Endothelial cell (in vitro differentiated cells): ENCODE measurements at regions not wholly inside any gene's neighbourhood (a gene's known extent, or its start where the extent isn't known, plus 50 kb on each side); places are given as distances from the start of the nearest gene placed in this dataset.

Experiments used
- DNase-seq: peaks from one replicate; pipeline ENCODE4 v3.0.0; 2021; ENCODE audit warnings: low spot score
- H3K27ac Mint-ChIP-seq: one replicate; pipeline ENCODE4 v1.8.0; 2021; ENCODE audit warnings: mixed read lengths, inconsistent platforms; ENCODE audit not compliant: unreplicated experiment
- H3K27me3 Mint-ChIP-seq: one replicate; pipeline ENCODE4 v1.8.0; 2021; ENCODE audit warnings: mild to moderate bottlenecking, moderate library complexity, mixed read lengths, inconsistent platforms; ENCODE audit not compliant: unreplicated experiment
- H3K36me3 Mint-ChIP-seq: one replicate; pipeline ENCODE4 v1.8.0; 2021; ENCODE audit warnings: mild to moderate bottlenecking, low read depth, mixed read lengths, inconsistent platforms; ENCODE audit not compliant: unreplicated experiment
- H3K4me1 Mint-ChIP-seq: one replicate; pipeline ENCODE4 v1.8.0; 2021; ENCODE audit warnings: mild to moderate bottlenecking, mixed read lengths, inconsistent platforms; ENCODE audit not compliant: unreplicated experiment
- H3K4me3 Mint-ChIP-seq: one replicate; pipeline ENCODE4 v1.8.0; 2021; ENCODE audit warnings: mild to moderate bottlenecking, mixed read lengths, inconsistent platforms; ENCODE audit not compliant: unreplicated experiment
- H3K9me3 Mint-ChIP-seq: one replicate; pipeline ENCODE4 v1.8.0; 2021; ENCODE audit warnings: mixed read lengths, inconsistent platforms; ENCODE audit not compliant: unreplicated experiment
- TF ChIP-seq, protein P1 (sequence below): fragments of 200-600 bp; sonication (generic); IDR thresholded peaks from one replicate; pipeline ENCODE4 v1.5.0; 2021; ENCODE audit warnings: antibody characterized with exemption; ENCODE audit not compliant: unreplicated experiment

- Mint-ChIP-seq H3K4me3 (no peak overlapping the region), H3K36me3 (no peaks in the 10 kb centered on the region), H3K27ac (no peak overlapping the region), H3K27me3 (no peaks in the 10 kb centered on the region), H3K4me1 (no peaks in the 10 kb centered on the region), H3K9me3 (no peaks in the 10 kb centered on the region)
- TF ChIP-seq, protein P1, sequence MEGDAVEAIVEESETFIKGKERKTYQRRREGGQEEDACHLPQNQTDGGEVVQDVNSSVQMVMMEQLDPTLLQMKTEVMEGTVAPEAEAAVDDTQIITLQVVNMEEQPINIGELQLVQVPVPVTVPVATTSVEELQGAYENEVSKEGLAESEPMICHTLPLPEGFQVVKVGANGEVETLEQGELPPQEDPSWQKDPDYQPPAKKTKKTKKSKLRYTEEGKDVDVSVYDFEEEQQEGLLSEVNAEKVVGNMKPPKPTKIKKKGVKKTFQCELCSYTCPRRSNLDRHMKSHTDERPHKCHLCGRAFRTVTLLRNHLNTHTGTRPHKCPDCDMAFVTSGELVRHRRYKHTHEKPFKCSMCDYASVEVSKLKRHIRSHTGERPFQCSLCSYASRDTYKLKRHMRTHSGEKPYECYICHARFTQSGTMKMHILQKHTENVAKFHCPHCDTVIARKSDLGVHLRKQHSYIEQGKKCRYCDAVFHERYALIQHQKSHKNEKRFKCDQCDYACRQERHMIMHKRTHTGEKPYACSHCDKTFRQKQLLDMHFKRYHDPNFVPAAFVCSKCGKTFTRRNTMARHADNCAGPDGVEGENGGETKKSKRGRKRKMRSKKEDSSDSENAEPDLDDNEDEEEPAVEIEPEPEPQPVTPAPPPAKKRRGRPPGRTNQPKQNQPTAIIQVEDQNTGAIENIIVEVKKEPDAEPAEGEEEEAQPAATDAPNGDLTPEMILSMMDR = no peak
- no peak for DNase-seq
Observed at GRCh38 chr5:88325868-88326267, 57.2 kb upstream of the TMEM161B start.

DNA sequence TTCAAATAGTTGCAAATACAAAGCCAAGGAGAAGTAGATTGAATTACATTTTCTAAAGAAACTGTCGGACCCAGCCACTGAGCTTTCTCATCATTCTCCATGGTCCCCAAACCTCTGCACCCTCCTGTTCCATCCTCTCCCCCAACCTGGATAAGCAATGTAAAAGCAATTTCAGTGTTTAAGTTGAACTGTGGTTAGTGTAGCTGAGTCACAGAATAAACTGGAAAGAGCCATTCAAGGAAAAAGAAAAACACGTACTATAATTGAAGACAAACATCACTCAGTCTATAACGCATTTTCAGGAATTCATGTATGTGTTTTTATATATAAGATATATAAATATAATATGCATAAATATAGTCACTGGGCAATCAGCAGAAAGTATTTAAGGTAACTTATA lies 54.1 kb upstream of the TMEM161B start:
- TF ChIP-seq, protein P1 = no peak
- DNase-seq = no peak
- Mint-ChIP-seq H3K36me3 (no peaks in the 10 kb centered on the region), H3K4me1 (no peaks in the 10 kb centered on the region), H3K9me3 (no peaks in the 10 kb centered on the region), H3K27me3 (no peaks in the 10 kb centered on the region), H3K4me3 (no peak overlapping the region), H3K27ac (no peak overlapping the region)
